Stimulated activated CD4-positive, alpha-beta T cell treated with anti-CD3 and anti-CD28 coated beads, Interleukin-2, amount 100 ng/mL, for 48 hours (primary cell): ENCODE measurements at regions not wholly inside any gene's neighbourhood (a gene's known extent, or its start where the extent isn't known, plus 50 kb on each side); places are given as distances from the start of the nearest gene placed in this dataset.

ENCODE experiments used
- DNase-seq, 2 donors: peaks; one replicate each; pipeline ENCODE4 v3.0.0-alpha.2; 2020

GRCh38 chr15:66615846-66616245 is 50.0 kb upstream of the LCTL start:
- DNase-seq = no peak

- no peak for DNase-seq
These were observed 51.6 kb upstream of the LCTL start for GRCh38 chr15:66617137-66618090.

- peak; percentile 42 to 51 for DNase-seq
These were observed 53.5 kb upstream of the LCTL start for GRCh38 chr15:66619152-66619903.

- DNase-seq = no peak
These were observed 54.5 kb upstream of the LCTL start for GRCh38 chr15:66620341-66620740.

- DNase-seq = no peak
These were observed 55.0 kb upstream of the LCTL start for GRCh38 chr15:66620744-66621344.

- DNase-seq = no peak
These were observed 56.0 kb upstream of the LCTL start for GRCh38 chr15:66621491-66622467.

GRCh38 chr15:66622591-66623022 is 56.8 kb upstream of the LCTL start:
- DNase-seq = no peak

GRCh38 chr15:66623801-66624453 is 58.1 kb upstream of the LCTL start:
- no peak for DNase-seq

GRCh38 chr15:66625531-66625930 is 59.7 kb upstream of the LCTL start:
- no peak for DNase-seq

GRCh38 chr15:66625974-66626373 is 60.2 kb upstream of the LCTL start:
- DNase-seq = no peak

- DNase-seq = no peak
These were observed 63.4 kb upstream of the LCTL start for GRCh38 chr15:66628976-66629723.

- no peak for DNase-seq
These were observed 64.2 kb upstream of the LCTL start for GRCh38 chr15:66629817-66630576.

GRCh38 chr15:66630801-66631351 is 65.1 kb upstream of the LCTL start:
- no peak for DNase-seq

- DNase-seq = no peak
These were observed 65.9 kb upstream of the LCTL start for GRCh38 chr15:66631616-66632263.

GRCh38 chr15:66633041-66633937 is 67.5 kb upstream of the LCTL start:
- no peak for DNase-seq

- no peak for DNase-seq
These were observed 68.1 kb upstream of the LCTL start for GRCh38 chr15:66633938-66634250.

GRCh38 chr15:66634540-66634939 is 67.5 kb upstream of the SMAD6 start:
- DNase-seq = no peak

- DNase-seq = no peak
These were observed 67.0 kb upstream of the SMAD6 start for GRCh38 chr15:66635006-66635405.
